ENCODE measurements at regions not wholly inside any gene's neighbourhood (a gene's known extent, or its start where the extent isn't known, plus 50 kb on each side); places are given as distances from the start of the nearest gene placed in this dataset.

GRCh38 chr13:78762825-78763224, 103.9 kb upstream of the OBI1 start:
- Mint-ChIP-seq H3K27ac (no peak overlapping the region), H3K36me3 (ENCODE audit: low read depth) (no peaks in the 10 kb centered on the region), H3K4me3 (no peak overlapping the region), H3K4me1 (ENCODE audit: low read depth) (no peaks in the 10 kb centered on the region), H3K27me3 (ENCODE audit: low read depth) (no peaks in the 10 kb centered on the region), H3K9me3 (no peaks in the 10 kb centered on the region)

DNA sequence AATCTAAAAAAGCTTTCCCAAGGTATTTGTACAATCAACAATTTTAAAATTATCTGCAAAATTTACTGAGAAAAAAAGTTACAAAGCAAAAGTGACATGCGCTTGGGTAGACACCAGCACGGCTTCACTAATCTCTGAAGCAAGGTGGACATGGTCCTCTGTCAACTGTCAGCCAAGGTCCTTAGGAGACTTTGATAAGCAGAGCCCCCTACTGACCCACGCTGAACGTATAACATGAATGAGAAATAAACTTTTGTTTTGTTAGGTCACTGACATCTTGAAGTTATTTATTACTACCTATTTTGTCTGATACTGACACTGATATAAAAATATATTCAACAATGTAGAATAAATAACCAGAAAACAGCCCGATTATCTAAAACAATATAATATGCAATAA, 100.7 kb upstream of the OBI1 start:
- no peaks in the 10 kb centered on the region for H3K9me3 Mint-ChIP-seq
- no peaks in the 10 kb centered on the region for H3K36me3 Mint-ChIP-seq (ENCODE audit: low read depth)
- H3K4me3 Mint-ChIP-seq: no peak overlapping the region
- peaks cover 3% of the 10 kb centered on the region for H3K27me3 Mint-ChIP-seq (ENCODE audit: low read depth)
- H3K27ac Mint-ChIP-seq: no peak overlapping the region
- H3K4me1 Mint-ChIP-seq (ENCODE audit: low read depth): no peaks in the 10 kb centered on the region

- Mint-ChIP-seq H3K9me3 (no peaks in the 10 kb centered on the region), H3K4me3 (no peak overlapping the region), H3K36me3 (ENCODE audit: low read depth) (no peaks in the 10 kb centered on the region), H3K27ac (no peak overlapping the region), H3K27me3 (ENCODE audit: low read depth) (peaks cover 3% of the 10 kb centered on the region), H3K4me1 (ENCODE audit: low read depth) (no peaks in the 10 kb centered on the region)
These were observed 99.6 kb upstream of the OBI1 start for GRCh38 chr13:78758549-78758948.

GRCh38 chr13:78753435-78753834, 94.5 kb upstream of the OBI1 start:
- Mint-ChIP-seq H3K9me3 (no peaks in the 10 kb centered on the region), H3K27ac (no peak overlapping the region), H3K4me3 (no peak overlapping the region), H3K27me3 (ENCODE audit: low read depth) (peaks cover 3% of the 10 kb centered on the region), H3K36me3 (ENCODE audit: low read depth) (no peaks in the 10 kb centered on the region), H3K4me1 (ENCODE audit: low read depth) (no peaks in the 10 kb centered on the region)

DNA sequence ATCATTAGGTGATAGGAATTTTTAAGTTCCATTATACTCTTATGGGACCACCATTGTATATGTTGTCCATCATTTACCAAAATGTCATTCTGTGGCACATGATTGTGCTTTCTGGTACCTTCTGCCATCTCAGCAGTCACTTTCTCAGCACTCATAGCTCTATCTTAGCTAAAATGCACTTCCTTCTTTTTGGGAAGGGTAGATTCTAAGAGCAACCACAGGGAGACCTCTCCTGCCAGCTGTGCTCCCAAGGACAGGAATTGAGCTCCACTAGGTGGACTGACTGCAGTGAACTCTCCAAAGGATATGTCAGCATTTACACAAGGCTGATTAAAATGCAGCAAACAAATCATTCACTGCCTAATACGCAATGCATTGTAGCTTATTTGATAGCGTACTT, 91.8 kb upstream of the OBI1 start:
- Mint-ChIP-seq H3K27ac (no peak overlapping the region), H3K4me3 (no peak overlapping the region), H3K36me3 (ENCODE audit: low read depth) (no peaks in the 10 kb centered on the region), H3K27me3 (ENCODE audit: low read depth) (no peaks in the 10 kb centered on the region), H3K9me3 (no peaks in the 10 kb centered on the region), H3K4me1 (ENCODE audit: low read depth) (no peaks in the 10 kb centered on the region)

DNA sequence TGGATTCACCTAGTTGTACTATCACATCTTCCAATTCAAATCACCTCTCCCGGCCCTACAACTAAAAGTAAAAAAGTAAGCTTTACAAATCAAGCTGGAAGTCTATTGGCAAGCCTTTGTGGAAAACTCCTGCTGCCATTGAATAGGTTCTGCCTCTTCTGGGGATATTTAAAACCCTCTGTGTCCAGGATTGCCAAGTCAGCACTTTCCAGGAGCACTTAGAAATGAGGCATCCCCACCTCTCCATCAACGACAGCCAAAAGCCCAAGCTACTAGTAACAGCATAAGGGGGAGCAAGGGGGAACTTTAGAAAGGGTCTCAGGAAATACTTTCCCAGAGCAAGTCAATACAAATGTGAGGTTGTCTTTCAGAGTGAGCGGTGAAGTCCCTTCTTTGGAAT, 85.0 kb upstream of the OBI1 start:
- H3K4me1 Mint-ChIP-seq (ENCODE audit: low read depth): no peaks in the 10 kb centered on the region
- no peaks in the 10 kb centered on the region for H3K9me3 Mint-ChIP-seq
- H3K36me3 Mint-ChIP-seq (ENCODE audit: low read depth): no peaks in the 10 kb centered on the region
- H3K4me3 Mint-ChIP-seq: no peak overlapping the region
- peaks cover 5% of the 10 kb centered on the region for H3K27me3 Mint-ChIP-seq (ENCODE audit: low read depth)
- no peak overlapping the region for H3K27ac Mint-ChIP-seq

- Mint-ChIP-seq H3K27me3 (ENCODE audit: low read depth) (peaks cover 5% of the 10 kb centered on the region), H3K4me1 (ENCODE audit: low read depth) (no peaks in the 10 kb centered on the region), H3K36me3 (ENCODE audit: low read depth) (no peaks in the 10 kb centered on the region), H3K27ac (no peak overlapping the region), H3K4me3 (no peak overlapping the region), H3K9me3 (no peaks in the 10 kb centered on the region)
These were observed 83.7 kb upstream of the OBI1 start for GRCh38 chr13:78742659-78743058.

- no peaks in the 10 kb centered on the region for H3K4me1 Mint-ChIP-seq (ENCODE audit: low read depth)
- no peak overlapping the region for H3K4me3 Mint-ChIP-seq
- H3K27ac Mint-ChIP-seq: no peak overlapping the region
- H3K9me3 Mint-ChIP-seq: no peaks in the 10 kb centered on the region
- no peaks in the 10 kb centered on the region for H3K36me3 Mint-ChIP-seq (ENCODE audit: low read depth)
- peaks cover 13% of the 10 kb centered on the region for H3K27me3 Mint-ChIP-seq (ENCODE audit: low read depth)
These were observed 77.2 kb upstream of the OBI1 start for GRCh38 chr13:78736142-78736541.

- Mint-ChIP-seq H3K9me3 (no peaks in the 10 kb centered on the region), H3K27ac (no peak overlapping the region), H3K36me3 (ENCODE audit: low read depth) (no peaks in the 10 kb centered on the region), H3K27me3 (ENCODE audit: low read depth) (peaks cover 13% of the 10 kb centered on the region), H3K4me3 (no peak overlapping the region), H3K4me1 (ENCODE audit: low read depth) (no peaks in the 10 kb centered on the region)
These were observed 73.6 kb upstream of the OBI1 start for GRCh38 chr13:78732445-78733017.

DNA sequence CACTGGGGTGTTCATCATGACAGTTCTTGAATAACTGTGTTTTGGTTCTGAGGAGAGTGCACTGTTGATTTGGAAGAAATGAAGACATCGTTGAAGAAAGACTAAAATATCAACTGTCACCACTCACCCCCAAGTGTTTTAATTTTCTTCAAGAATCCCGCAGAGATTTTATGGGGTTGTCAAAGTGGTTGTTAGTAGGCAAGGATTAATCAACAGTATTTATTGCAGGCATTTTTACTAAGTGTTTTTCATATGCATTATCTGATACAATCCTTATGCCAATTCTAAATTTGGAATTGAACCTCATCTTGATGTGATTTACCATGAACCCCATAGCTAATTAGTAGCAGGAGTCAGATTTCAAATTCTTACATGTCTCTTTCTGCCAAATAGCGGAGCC, 63.7 kb upstream of the OBI1 start:
- Mint-ChIP-seq H3K36me3 (ENCODE audit: low read depth) (no peaks in the 10 kb centered on the region), H3K4me1 (ENCODE audit: low read depth) (no peaks in the 10 kb centered on the region), H3K4me3 (no peak overlapping the region), H3K27ac (no peak overlapping the region), H3K27me3 (ENCODE audit: low read depth) (peaks cover 8% of the 10 kb centered on the region), H3K9me3 (no peaks in the 10 kb centered on the region)

GRCh38 chr13:78719367-78719766, 60.4 kb upstream of the OBI1 start:
- Mint-ChIP-seq H3K9me3 (no peaks in the 10 kb centered on the region), H3K36me3 (ENCODE audit: low read depth) (no peaks in the 10 kb centered on the region), H3K4me3 (no peak overlapping the region), H3K4me1 (ENCODE audit: low read depth) (peaks cover 3% of the 10 kb centered on the region), H3K27me3 (ENCODE audit: low read depth) (peaks cover 8% of the 10 kb centered on the region), H3K27ac (no peak overlapping the region)

GRCh38 chr13:78714717-78715116, 55.8 kb upstream of the OBI1 start:
- Mint-ChIP-seq H3K9me3 (no peaks in the 10 kb centered on the region), H3K36me3 (ENCODE audit: low read depth) (no peaks in the 10 kb centered on the region), H3K4me3 (no peak overlapping the region), H3K27ac (no peak overlapping the region), H3K4me1 (ENCODE audit: low read depth) (peaks cover 3% of the 10 kb centered on the region), H3K27me3 (ENCODE audit: low read depth) (no peaks in the 10 kb centered on the region)

GRCh38 chr13:78712831-78713230, 53.9 kb upstream of the OBI1 start:
- H3K4me3 Mint-ChIP-seq: no peak overlapping the region
- peaks cover 3% of the 10 kb centered on the region for H3K4me1 Mint-ChIP-seq (ENCODE audit: low read depth)
- no peak overlapping the region for H3K27ac Mint-ChIP-seq
- no peaks in the 10 kb centered on the region for H3K36me3 Mint-ChIP-seq (ENCODE audit: low read depth)
- peaks cover 2% of the 10 kb centered on the region for H3K27me3 Mint-ChIP-seq (ENCODE audit: low read depth)
- H3K9me3 Mint-ChIP-seq: no peaks in the 10 kb centered on the region

- Mint-ChIP-seq H3K9me3 (peaks cover 3% of the 10 kb centered on the region), H3K4me1 (ENCODE audit: low read depth) (no peaks in the 10 kb centered on the region), H3K27ac (no peak overlapping the region), H3K27me3 (ENCODE audit: low read depth) (peaks cover 7% of the 10 kb centered on the region), H3K36me3 (ENCODE audit: low read depth) (no peaks in the 10 kb centered on the region), H3K4me3 (no peak overlapping the region)
These were observed 50.1 kb upstream of the OBI1 start for GRCh38 chr13:78709028-78709427.
